AG08396 (cell line): ENCODE measurements at regions not wholly inside any gene's neighbourhood (a gene's known extent, or its start where the extent isn't known, plus 50 kb on each side); places are given as distances from the start of the nearest gene placed in this dataset.

Experiments used
- DNase-seq: peaks from one replicate; pipeline ENCODE4 v3.0.0; 2012; ENCODE audit warnings: low spot score, mixed read lengths

GRCh38 chr11:8799273-8799672 lies 111.7 kb upstream of the AKIP1 start:
- DNase-seq = no peak

GRCh38 chr11:8800520-8801110 lies 110.4 kb upstream of the AKIP1 start:
- DNase-seq = no peak

GRCh38 chr11:8801121-8801520 lies 109.9 kb upstream of the AKIP1 start:
- no peak for DNase-seq

GRCh38 chr11:8802251-8802650 lies 108.7 kb upstream of the AKIP1 start:
- DNase-seq = no peak

- no peak for DNase-seq
Observed at GRCh38 chr11:8803973-8804372, 107.0 kb upstream of the AKIP1 start.

GRCh38 chr11:8805296-8805695 lies 105.7 kb upstream of the AKIP1 start:
- no peak for DNase-seq

GRCh38 chr11:8806974-8807373 lies 104.0 kb upstream of the AKIP1 start:
- DNase-seq = no peak

- peak; percentile 72 for DNase-seq
Observed at GRCh38 chr11:8807544-8808225, 103.3 kb upstream of the AKIP1 start.

- DNase-seq = no peak
Observed at GRCh38 chr11:8808226-8808585, 102.8 kb upstream of the AKIP1 start.

GRCh38 chr11:8809241-8809938 lies 101.6 kb upstream of the AKIP1 start:
- DNase-seq = peak; percentile 21

GRCh38 chr11:8809939-8810539 lies 101.0 kb upstream of the AKIP1 start:
- no peak for DNase-seq

- peak; percentile 87 for DNase-seq
Observed at GRCh38 chr11:8810540-8811301, 100.3 kb upstream of the AKIP1 start.

GRCh38 chr11:8811571-8811970 lies 99.4 kb upstream of the AKIP1 start:
- peak; percentile 25 for DNase-seq

- peak; percentile 39 for DNase-seq
Observed at GRCh38 chr11:8812438-8812837, 98.6 kb upstream of the AKIP1 start.

- DNase-seq = peak; percentile 90
Observed at GRCh38 chr11:8813658-8814057, 97.3 kb upstream of the AKIP1 start.

GRCh38 chr11:8814209-8814922 lies 96.6 kb upstream of the AKIP1 start:
- DNase-seq = no peak

- DNase-seq = no peak
Observed at GRCh38 chr11:8814923-8815240, 96.1 kb upstream of the AKIP1 start.

GRCh38 chr11:8818421-8818820 lies 92.6 kb upstream of the AKIP1 start:
- no peak for DNase-seq

GRCh38 chr11:8820401-8820800 lies 90.6 kb upstream of the AKIP1 start:
- DNase-seq = no peak

- DNase-seq = no peak
Observed at GRCh38 chr11:8822469-8822868, 88.5 kb upstream of the AKIP1 start.

- no peak for DNase-seq
Observed at GRCh38 chr11:8823174-8823742, 87.7 kb upstream of the AKIP1 start.
